GM23248 (cell line): ENCODE measurements at regions not wholly inside any gene's neighbourhood (a gene's known extent, or its start where the extent isn't known, plus 50 kb on each side); places are given as distances from the start of the nearest gene placed in this dataset.

Experiments used
- DNase-seq: peaks from one replicate; pipeline ENCODE4 v3.0.0-alpha.2; 2015
- H2AFZ ChIP-seq: fragments of 200-600 bp; sonication (generic); 2 replicates; pipeline ENCODE4 v1.6.1; 2016; ENCODE audit warnings: antibody characterized with exemption
- H3F3A ChIP-seq: fragments of 200-600 bp; sonication (generic); 2 replicates; pipeline ENCODE4 v1.6.1; 2016; ENCODE audit warnings: mild to moderate bottlenecking, antibody characterized with exemption, mixed run types; ENCODE audit not compliant: insufficient read depth
- H3K27ac ChIP-seq: fragments of 200-600 bp; sonication (generic); 2 replicates; pipeline ENCODE4 v1.5.1; 2016; ENCODE audit warnings: mild to moderate bottlenecking
- H3K27me3 ChIP-seq: fragments of 200-600 bp; sonication (generic); replicated peaks from 2 replicates; pipeline ENCODE4 v1.6.1; 2016; ENCODE audit warnings: mild to moderate bottlenecking; ENCODE audit not compliant: insufficient read depth
- H3K36me3 ChIP-seq: fragments of 200-600 bp; sonication (generic); 2 replicates; pipeline ENCODE4 v1.6.1; 2016; ENCODE audit warnings: low read depth, mild to moderate bottlenecking
- H3K4me1 ChIP-seq: fragments of 200-600 bp; sonication (generic); 2 replicates; pipeline ENCODE4 v1.6.1; 2016; ENCODE audit warnings: mild to moderate bottlenecking; ENCODE audit not compliant: insufficient read depth
- H3K4me2 ChIP-seq: fragments of 200-600 bp; sonication (generic); one replicate; pipeline ENCODE4 v1.6.1; 2016; ENCODE audit warnings: mild to moderate bottlenecking; ENCODE audit not compliant: unreplicated experiment
- H3K4me3 ChIP-seq: fragments of 200-600 bp; sonication (generic); 2 replicates; pipeline ENCODE4 v1.5.1; 2016; ENCODE audit warnings: mild to moderate bottlenecking
- H3K79me2 ChIP-seq: fragments of 200-600 bp; sonication (generic); 2 replicates; pipeline ENCODE4 v1.6.1; 2016; ENCODE audit warnings: mild to moderate bottlenecking; ENCODE audit not compliant: insufficient read depth
- H3K9ac ChIP-seq: fragments of 200-600 bp; sonication (generic); 2 replicates; pipeline ENCODE4 v1.6.1; 2016; ENCODE audit warnings: mild to moderate bottlenecking
- H3K9me2 ChIP-seq: fragments of 200-600 bp; sonication (generic); 2 replicates; pipeline ENCODE4 v1.6.1; 2016; ENCODE audit warnings: mixed run types, mild to moderate bottlenecking, moderate library complexity; ENCODE audit not compliant: insufficient read depth
- H3K9me3 ChIP-seq: fragments of 200-600 bp; sonication (generic); one replicate; pipeline ENCODE4 v1.6.1; 2017; ENCODE audit warnings: low read depth
- H4K20me1 ChIP-seq: fragments of 200-600 bp; sonication (generic); 2 replicates; pipeline ENCODE4 v1.6.0; 2016; ENCODE audit not compliant: insufficient read depth
- EZH2 ChIP-seq: fragments of 200-600 bp; sonication (generic); IDR thresholded peaks from 2 replicates; pipeline ENCODE4 v1.6.1; 2018; ENCODE audit warnings: antibody characterized with exemption, mild to moderate bottlenecking; ENCODE audit not compliant: insufficient read depth, poor library complexity, severe bottlenecking
- EZH2phosphoT487 ChIP-seq: fragments of 200-600 bp; sonication (generic); IDR thresholded peaks from 2 replicates; pipeline ENCODE4 v1.6.1; 2018; ENCODE audit warnings: antibody characterized with exemption, moderate library complexity, mild to moderate bottlenecking, low read depth; ENCODE audit not compliant: insufficient read depth
- WGBS, 2 experiments: methylation state at CpG; one replicate each; pipeline ENCODE4 v1.1.6; 2015 to 2017; ENCODE audit warnings: low lambda C conversion rate in 2 of 2, low coverage in 1 of 2; ENCODE audit errors: missing lambda C conversion rate in 2 of 2; 5-methylcytosine and 5-hydroxymethylcytosine counted together
- in situ Hi-C: fragments of 300-500 bp; cut with MboI; formaldehyde crosslinking; loops from 2 replicates; pipeline ENCODE4 v1.15.0; 2020

GRCh38 chr1:115227346-115228082 lies 110.5 kb downstream of the NGF start:
- H3K9me2 ChIP-seq: no peaks in the 10 kb centered on the region
- H3K4me1 ChIP-seq: peaks cover 11% of the 10 kb centered on the region; the same call in 1 of the 2 replicates
- no peaks in the 10 kb centered on the region for H3K36me3 ChIP-seq
- no peaks in the 10 kb centered on the region for H4K20me1 ChIP-seq
- no peak overlapping the region for H3K4me3 ChIP-seq
- H3F3A ChIP-seq: peaks cover 9% of the 10 kb centered on the region; the same call in 1 of the 2 replicates
- H3K4me2 ChIP-seq: peak overlapping the region; percentile 35
- H3K27me3 ChIP-seq: no peaks in the 10 kb centered on the region
- peak overlapping the region; percentile 35; the same call in 1 of the 2 replicates for H3K27ac ChIP-seq
- DNase-seq: peak; percentile 56
- no peaks in the 10 kb centered on the region for H3K79me2 ChIP-seq
- in situ Hi-C loops: no loop called here
- no peaks in the 10 kb centered on the region for H3K9me3 ChIP-seq
- 0 out of 2 replicates have a peak overlapping the region, but pooled peaks have one; percentile 5 for H2AFZ ChIP-seq
- no peak overlapping the region for H3K9ac ChIP-seq
- 73 to 75% methylated on average over 8 of the region's 8 CpGs for WGBS, 2 experiments
- TF ChIP-seq EZH2phosphoT487 (no peak), EZH2 (no peak)

GRCh38 chr1:115225993-115226685 lies 111.9 kb downstream of the NGF start:
- Histone ChIP-seq H3F3A (peaks cover 9% of the 10 kb centered on the region; the same call in 1 of the 2 replicates), H3K9ac (no peak overlapping the region)
- in situ Hi-C loops: no loop called here

GRCh38 chr1:115224636-115225035 lies 113.4 kb downstream of the NGF start:
- Histone ChIP-seq H3K27me3 (no peaks in the 10 kb centered on the region), H3K27ac (no peak overlapping the region), H3K79me2 (no peaks in the 10 kb centered on the region), H3K36me3 (no peaks in the 10 kb centered on the region), H3K4me1 (peaks cover 11% of the 10 kb centered on the region; the same call in 1 of the 2 replicates), H4K20me1 (no peaks in the 10 kb centered on the region), H3K4me3 (no peak overlapping the region), H3F3A (peaks cover 9% of the 10 kb centered on the region; the same call in 1 of the 2 replicates), H3K9ac (no peak overlapping the region), H3K9me2 (no peaks in the 10 kb centered on the region), H2AFZ (no peak overlapping the region), H3K4me2 (no peak overlapping the region), H3K9me3 (no peaks in the 10 kb centered on the region)
- in situ Hi-C loops: no loop called here
- DNase-seq: no peak
- TF ChIP-seq EZH2phosphoT487: no peak
- no peak for TF ChIP-seq EZH2
- 93% methylated on average over 2 of the region's 2 CpGs for WGBS, 2 experiments

More at GRCh38 chr1:115225993-115226685, 111.9 kb downstream of the NGF start:
- H3K79me2 ChIP-seq: no peaks in the 10 kb centered on the region
- peaks cover 11% of the 10 kb centered on the region; the same call in 1 of the 2 replicates for H3K4me1 ChIP-seq
- H3K9me2 ChIP-seq: no peaks in the 10 kb centered on the region
- H3K27ac ChIP-seq: no peak overlapping the region
- no peaks in the 10 kb centered on the region for H3K36me3 ChIP-seq
- no peak overlapping the region for H3K4me2 ChIP-seq
- 53 to 58% methylated on average over 11 of the region's 11 CpGs for WGBS, 2 experiments
- H2AFZ ChIP-seq: no peak overlapping the region
- no peak overlapping the region for H3K4me3 ChIP-seq
- H3K9me3 ChIP-seq: no peaks in the 10 kb centered on the region
- H3K27me3 ChIP-seq: no peaks in the 10 kb centered on the region
- H4K20me1 ChIP-seq: no peaks in the 10 kb centered on the region
- DNase-seq: no peak
- TF ChIP-seq EZH2phosphoT487: no peak
- no peak for TF ChIP-seq EZH2

- Histone ChIP-seq H3K27ac (no peak overlapping the region), H4K20me1 (no peaks in the 10 kb centered on the region), H3K4me2 (no peak overlapping the region), H3K36me3 (no peaks in the 10 kb centered on the region), H3K4me3 (no peak overlapping the region), H3K9me2 (no peaks in the 10 kb centered on the region), H3K79me2 (no peaks in the 10 kb centered on the region), H3K27me3 (no peaks in the 10 kb centered on the region), H3F3A (peaks cover 1% of the 10 kb centered on the region; the same call in 1 of the 2 replicates), H3K9ac (no peak overlapping the region), H3K9me3 (no peaks in the 10 kb centered on the region), H2AFZ (no peak overlapping the region), H3K4me1 (peaks cover 12% of the 10 kb centered on the region)
- whole genome bisulfite sequencing, 2 experiments: 86 to 87% methylated on average over 3 of the region's 3 CpGs
- TF ChIP-seq EZH2phosphoT487 (no peak), EZH2 (no peak)
- in situ Hi-C loops: no loop called here
- DNase-seq: no peak
These were observed 115.2 kb downstream of the NGF start for GRCh38 chr1:115222616-115223402.
